MM.1S (cell line): ENCODE measurements at regions not wholly inside any gene's neighbourhood (a gene's known extent, or its start where the extent isn't known, plus 50 kb on each side); places are given as distances from the start of the nearest gene placed in this dataset.

ENCODE experiments used
- CTCF ChIP-seq: fragments of 300-600 bp; sonication (generic); IDR thresholded peaks from 2 replicates; pipeline ENCODE4 v1.5.1; 2016; ENCODE audit warnings: antibody characterized with exemption, low read length, mixed read lengths
- EZH2 ChIP-seq: fragments of 300-600 bp; sonication (generic); optimal IDR thresholded peaks from 2 replicates; pipeline ENCODE3; 2017; ENCODE audit warnings: low read depth, mild to moderate bottlenecking, antibody characterized with exemption, low read length, mixed read lengths
- EZH2phosphoT487 ChIP-seq: fragments of 300-600 bp; sonication (generic); IDR thresholded peaks from 2 replicates; pipeline ENCODE4 v1.6.1; 2018; ENCODE audit warnings: antibody characterized with exemption, low read length

DNA sequence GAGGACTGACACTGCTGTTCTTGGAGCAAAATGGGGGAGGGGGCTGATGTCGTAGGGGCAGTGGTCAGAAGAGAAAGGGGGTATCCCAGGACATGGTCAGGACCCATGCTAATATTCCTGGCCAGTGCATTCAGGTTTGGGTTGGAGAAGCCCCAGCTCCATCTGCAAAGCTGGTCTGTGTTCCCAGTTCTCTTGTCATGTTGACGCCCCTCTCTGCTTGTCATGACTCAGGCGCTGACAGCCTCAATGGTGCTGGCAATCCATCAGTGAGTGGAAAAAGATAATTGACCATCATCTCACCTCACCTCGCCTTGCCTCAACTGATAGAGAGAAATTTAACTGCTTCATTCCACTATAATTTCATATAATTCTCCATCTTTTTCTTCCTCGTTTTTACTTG lies 283.1 kb upstream of the CADM1 start:
- TF ChIP-seq CTCF (no peak), EZH2 (no peak), EZH2phosphoT487 (no peak)
